NCI-H2029 treated with DMSO at 0.1 percent for 48 hours (cell line): ENCODE measurements at regions not wholly inside any gene's neighbourhood (a gene's known extent, or its start where the extent isn't known, plus 50 kb on each side); places are given as distances from the start of the nearest gene placed in this dataset.

Experiments used
- DNase-seq: peaks from one replicate; lab custom pipeline; 2025; lab: John Stamatoyannopoulos, UW

- DNase-seq, result no peak
Observed at GRCh38 chr15:85889956-85890619, 95.4 kb upstream of the KLHL25 start.

- no peak for DNase-seq
Observed at GRCh38 chr15:85890620-85890980, 95.9 kb upstream of the KLHL25 start.

GRCh38 chr15:85891470-85891869 is 96.7 kb upstream of the KLHL25 start:
- no peak for DNase-seq

GRCh38 chr15:85892232-85892631 is 97.5 kb upstream of the KLHL25 start:
- no peak for DNase-seq

GRCh38 chr15:85897207-85897894 is 102.6 kb upstream of the KLHL25 start:
- no peak for DNase-seq

- no peak for DNase-seq
Observed at GRCh38 chr15:85897895-85898717, 103.4 kb upstream of the KLHL25 start.

- no peak for DNase-seq
Observed at GRCh38 chr15:85899927-85900326, 105.2 kb upstream of the KLHL25 start.

GRCh38 chr15:85905751-85906450 is 111.2 kb upstream of the KLHL25 start:
- no peak for DNase-seq

GRCh38 chr15:85906640-85907039 is 111.9 kb upstream of the KLHL25 start:
- DNase-seq, result no peak

GRCh38 chr15:85910834-85911233 is 116.1 kb upstream of the KLHL25 start:
- DNase-seq, result no peak

GRCh38 chr15:85913461-85913860 is 118.7 kb upstream of the KLHL25 start:
- DNase-seq, result no peak

GRCh38 chr15:85920956-85921355 is 126.2 kb upstream of the KLHL25 start:
- DNase-seq, result no peak

GRCh38 chr15:85924088-85924487 is 129.4 kb upstream of the KLHL25 start:
- no peak for DNase-seq

- no peak for DNase-seq
Observed at GRCh38 chr15:85925649-85926237, 131.0 kb upstream of the KLHL25 start.

- no peak for DNase-seq
Observed at GRCh38 chr15:85926834-85927233, 132.1 kb upstream of the KLHL25 start.

GRCh38 chr15:85927931-85928537 is 133.3 kb upstream of the KLHL25 start:
- DNase-seq, result no peak

GRCh38 chr15:85929786-85930185 is 135.1 kb upstream of the KLHL25 start:
- DNase-seq, result no peak

GRCh38 chr15:85932391-85932790 is 137.7 kb upstream of the KLHL25 start:
- DNase-seq, result no peak

GRCh38 chr15:85934691-85935090 is 140.0 kb upstream of the KLHL25 start:
- no peak for DNase-seq

GRCh38 chr15:85935182-85935581 is 140.5 kb upstream of the KLHL25 start:
- DNase-seq, result no peak

- no peak for DNase-seq
Observed at GRCh38 chr15:85937661-85938060, 142.0 kb upstream of the AGBL1 start.
